H9 (cell line): ENCODE measurements at regions not wholly inside any gene's neighbourhood (a gene's known extent, or its start where the extent isn't known, plus 50 kb on each side); places are given as distances from the start of the nearest gene placed in this dataset.

Experiments
- DNase-seq: peaks from one replicate; pipeline ENCODE4 v3.0.0-alpha.2; 2017
- H2AFZ ChIP-seq: one replicate; pipeline ENCODE4 v1.6.1; 2013; ENCODE audit warnings: mild to moderate bottlenecking, low read length, control low read depth, moderate library complexity
- H2AK5ac ChIP-seq: 2 replicates; pipeline ENCODE4 v1.6.1; 2013; ENCODE audit warnings: low read length, control low read depth, mixed read lengths; ENCODE audit not compliant: insufficient read length
- H2BK120ac ChIP-seq: one replicate; pipeline ENCODE4 v1.6.1; 2013; ENCODE audit warnings: low read depth, mild to moderate bottlenecking, low read length, control low read depth, inconsistent platforms; ENCODE audit not compliant: poor library complexity, severe bottlenecking
- H2BK12ac ChIP-seq: 2 replicates; pipeline ENCODE4 v1.6.1; 2013; ENCODE audit warnings: low read length, control low read depth, mixed read lengths, low read depth; ENCODE audit not compliant: insufficient read length
- H2BK15ac ChIP-seq: 2 replicates; pipeline ENCODE4 v1.6.1; 2013; ENCODE audit warnings: low read depth, low read length, control low read depth
- H2BK20ac ChIP-seq: one replicate; pipeline ENCODE4 v1.6.1; 2013; ENCODE audit warnings: low read depth, mild to moderate bottlenecking, low read length, control low read depth, inconsistent platforms; ENCODE audit not compliant: poor library complexity, severe bottlenecking
- H2BK5ac ChIP-seq: 2 replicates; pipeline ENCODE4 v1.6.1; 2013; ENCODE audit warnings: low read length, control low read depth, mixed read lengths; ENCODE audit not compliant: insufficient read length
- H3K14ac ChIP-seq: 2 replicates; pipeline ENCODE4 v1.6.1; 2013; ENCODE audit warnings: low read length, control low read depth; ENCODE audit not compliant: insufficient read depth
- H3K18ac ChIP-seq: 2 replicates; pipeline ENCODE4 v1.6.1; 2013; ENCODE audit warnings: low read depth, mild to moderate bottlenecking, mixed read lengths, low read length, control low read depth; ENCODE audit not compliant: insufficient read length
- H3K23ac ChIP-seq: 2 replicates; pipeline ENCODE4 v1.6.1; 2013; ENCODE audit warnings: low read length, control low read depth, mixed read lengths, low read depth; ENCODE audit not compliant: insufficient read length
- H3K23me2 ChIP-seq: 2 replicates; pipeline ENCODE4 v1.6.1; 2013; ENCODE audit warnings: low read depth, mild to moderate bottlenecking, mixed read lengths, low read length, control low read depth; ENCODE audit not compliant: insufficient read length, poor library complexity, severe bottlenecking
- H3K27ac ChIP-seq: 2 replicates; pipeline ENCODE4 v1.5.1; 2013; ENCODE audit warnings: low read length, control low read depth, mixed read lengths, low read depth; ENCODE audit not compliant: insufficient read length
- H3K27me3 ChIP-seq: 2 replicates; pipeline ENCODE4 v1.6.1; 2013; ENCODE audit warnings: low read length, control low read depth, inconsistent platforms; ENCODE audit not compliant: insufficient read depth
- H3K4ac ChIP-seq: 2 replicates; pipeline ENCODE4 v1.6.1; 2013; ENCODE audit warnings: low read depth, mild to moderate bottlenecking, control low read depth, inconsistent platforms, low read length, moderate library complexity
- H3K4me1 ChIP-seq: 2 replicates; pipeline ENCODE4 v1.6.1; 2013; ENCODE audit warnings: low read length, control low read depth, inconsistent platforms; ENCODE audit not compliant: insufficient read depth
- H3K4me2 ChIP-seq: 2 replicates; pipeline ENCODE4 v1.6.1; 2013; ENCODE audit warnings: low read length, control low read depth, mixed read lengths; ENCODE audit not compliant: insufficient read length, insufficient read depth
- H3K56ac ChIP-seq: 2 replicates; pipeline ENCODE4 v1.6.1; 2013; ENCODE audit warnings: low read depth, mild to moderate bottlenecking, mixed read lengths, low read length, control low read depth; ENCODE audit not compliant: insufficient read length
- H3K79me1 ChIP-seq: 2 replicates; pipeline ENCODE4 v1.6.1; 2013; ENCODE audit warnings: low read depth, mild to moderate bottlenecking, moderate library complexity, low read length, control low read depth, inconsistent platforms; ENCODE audit not compliant: insufficient read depth, poor library complexity, severe bottlenecking
- H3K79me2 ChIP-seq: 2 replicates; pipeline ENCODE4 v1.6.1; 2013; ENCODE audit warnings: low read length, control low read depth, inconsistent platforms; ENCODE audit not compliant: insufficient read depth
- H3K9ac ChIP-seq: 2 replicates; pipeline ENCODE4 v1.6.1; 2013; ENCODE audit warnings: low read length, control low read depth, mixed read lengths; ENCODE audit not compliant: insufficient read length; ENCODE audit errors: extremely low read depth
- H3K9me3 ChIP-seq: one replicate; pipeline ENCODE4 v1.6.1; 2013; ENCODE audit warnings: low read depth, low read length, inconsistent platforms; ENCODE audit not compliant: control insufficient read depth
- H3T11ph ChIP-seq: one replicate; pipeline ENCODE4 v1.6.1; 2013; ENCODE audit warnings: mild to moderate bottlenecking, low read length, control low read depth, inconsistent platforms
- H4K20me1 ChIP-seq: one replicate; pipeline ENCODE4 v1.6.1; 2013; ENCODE audit not compliant: control insufficient read depth, insufficient read length, insufficient read depth
- H4K5ac ChIP-seq: 2 replicates; pipeline ENCODE4 v1.6.1; 2013; ENCODE audit warnings: low read depth, mild to moderate bottlenecking, mixed read lengths, low read length, control low read depth; ENCODE audit not compliant: insufficient read length
- H4K8ac ChIP-seq: replicated peaks from 2 replicates; pipeline ENCODE4 v1.6.1; 2013; ENCODE audit warnings: low read length, control low read depth, mixed read lengths, low read depth; ENCODE audit not compliant: insufficient read length
- H4K91ac ChIP-seq: 2 replicates; pipeline ENCODE4 v1.6.1; 2013; ENCODE audit warnings: low read depth, mild to moderate bottlenecking, moderate library complexity, mixed read lengths, low read length, control low read depth; ENCODE audit not compliant: insufficient read length
- H3K27ac Mint-ChIP-seq, 3 experiments: 2 replicates in 2 of 3; 3 replicates in 1 of 3; pipeline ENCODE4 v1.8.0; 2020 to 2021; ENCODE audit warnings: mixed read lengths in 3 of 3, mild to moderate bottlenecking in 1 of 3, moderate library complexity in 1 of 3
- H3K27me3 Mint-ChIP-seq: 2 replicates; pipeline ENCODE4 v1.8.0; 2021; ENCODE audit warnings: low read depth, mild to moderate bottlenecking, moderate library complexity, mixed read lengths
- H3K36me3 Mint-ChIP-seq, 3 experiments: 2 replicates in 2 of 3; 3 replicates in 1 of 3; pipeline ENCODE4 v1.8.0; 2020 to 2021; ENCODE audit warnings: low read depth in 3 of 3, mixed read lengths in 3 of 3; ENCODE audit not compliant: insufficient read depth in 1 of 3
- H3K4me1 Mint-ChIP-seq, 2 experiments: 2 replicates each; pipeline ENCODE4 v1.8.0; 2020; ENCODE audit warnings: mixed read lengths in 2 of 2
- H3K4me3 Mint-ChIP-seq, 2 experiments: 2 replicates in 1 of 2; 3 replicates in 1 of 2; pipeline ENCODE4 v1.8.0; 2020 to 2021; ENCODE audit warnings: mild to moderate bottlenecking in 2 of 2, mixed read lengths in 2 of 2, moderate library complexity in 1 of 2
- H3K9me3 Mint-ChIP-seq, 2 experiments: 2 replicates in 1 of 2; 3 replicates in 1 of 2; pipeline ENCODE4 v1.8.0; 2020; ENCODE audit warnings: mild to moderate bottlenecking in 2 of 2, mixed read lengths in 2 of 2, moderate library complexity in 1 of 2
- CTCF ChIP-seq: fragments of 200-600 bp; sonication (generic); conservative IDR thresholded peaks from 3 replicates; pipeline ENCODE4 v1.8.0; 2021; ENCODE audit warnings: antibody characterized with exemption, mild to moderate bottlenecking
- WGBS: extraction: QIAGEN DNeasy Blood & Tissue Kit; methylation state at CpG from one replicate; pipeline ENCODE4 v1.1.7; 2013; ENCODE audit warnings: missing lambda C conversion rate, low lambda C conversion rate, mixed read lengths; ENCODE audit not compliant: insufficient read length; ENCODE audit errors: extremely low coverage; 5-methylcytosine and 5-hydroxymethylcytosine counted together

GRCh38 chr13:57056601-57057180 is 84.0 kb upstream of the PRR20A start:
- no peak overlapping the region for H4K91ac ChIP-seq
- no peak for TF ChIP-seq CTCF
- no peak overlapping the region for H2BK5ac ChIP-seq
- H3K4ac ChIP-seq = no peak overlapping the region
- no peak overlapping the region for H3K14ac ChIP-seq
- no peaks in the 10 kb centered on the region for H3K36me3 Mint-ChIP-seq
- H3K27ac Mint-ChIP-seq = no peak overlapping the region
- H3K23me2 ChIP-seq = no peaks in the 10 kb centered on the region
- no peak overlapping the region for H3K56ac ChIP-seq
- no peak overlapping the region for H4K8ac ChIP-seq
- H2AFZ ChIP-seq = no peak overlapping the region
- DNase-seq = no peak
- H3K4me1 ChIP-seq = no peaks in the 10 kb centered on the region
- WGBS = no CpG with 5 or more reads among the region's 5 CpGs
- H3K27ac ChIP-seq = no peak overlapping the region
- no peaks in the 10 kb centered on the region for H3K9me3 Mint-ChIP-seq
- no peak overlapping the region for H2BK15ac ChIP-seq
- H3K27me3 Mint-ChIP-seq = no peaks in the 10 kb centered on the region
- H2AK5ac ChIP-seq = no peak overlapping the region
- H2BK120ac ChIP-seq = no peak overlapping the region
- H3K9me3 ChIP-seq = no peaks in the 10 kb centered on the region
- no peaks in the 10 kb centered on the region for H3K4me1 Mint-ChIP-seq
- no peaks in the 10 kb centered on the region for H3K79me1 ChIP-seq
- no peak overlapping the region for H3K4me2 ChIP-seq
- H3K4me3 Mint-ChIP-seq = no peak overlapping the region
- H4K20me1 ChIP-seq = no peaks in the 10 kb centered on the region
- H2BK12ac ChIP-seq = no peak overlapping the region
- no peak overlapping the region for H4K5ac ChIP-seq
- H3K23ac ChIP-seq = no peak overlapping the region
- no peaks in the 10 kb centered on the region for H3K27me3 ChIP-seq
- no peak overlapping the region for H3K18ac ChIP-seq
- no peak overlapping the region for H3T11ph ChIP-seq
- no peak overlapping the region for H3K9ac ChIP-seq
- H2BK20ac ChIP-seq = no peak overlapping the region
- H3K79me2 ChIP-seq = no peaks in the 10 kb centered on the region
